NCI-H526 (cell line): ENCODE measurements at regions not wholly inside any gene's neighbourhood (a gene's known extent, or its start where the extent isn't known, plus 50 kb on each side); places are given as distances from the start of the nearest gene placed in this dataset.

Experiments
- DNase-seq, 2 experiments: peaks; one replicate each; lab custom pipeline; 2025; lab: John Stamatoyannopoulos, UW

DNA sequence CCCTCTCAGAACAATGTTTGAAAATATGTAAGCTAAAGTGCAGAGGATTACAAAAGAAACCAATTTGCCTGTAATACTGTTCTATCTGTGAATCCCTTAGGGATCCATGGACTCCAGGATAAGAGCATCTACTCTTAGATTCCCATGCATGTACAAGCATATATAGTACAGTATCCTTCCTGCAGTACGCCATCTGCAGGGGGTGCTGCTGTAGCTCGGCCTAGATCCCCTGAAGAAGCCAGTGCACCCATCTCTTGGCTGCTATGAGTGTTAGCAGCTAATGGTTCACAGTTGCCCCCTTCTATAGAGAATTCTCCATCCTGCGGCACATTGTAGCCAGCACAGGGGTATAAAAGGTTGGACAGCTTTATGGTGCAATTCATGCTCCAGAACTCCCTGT, 61.8 kb upstream of the SLC30A5 start:
- DNase-seq = peak in 1 of 2 experiments; percentile 12

DNA sequence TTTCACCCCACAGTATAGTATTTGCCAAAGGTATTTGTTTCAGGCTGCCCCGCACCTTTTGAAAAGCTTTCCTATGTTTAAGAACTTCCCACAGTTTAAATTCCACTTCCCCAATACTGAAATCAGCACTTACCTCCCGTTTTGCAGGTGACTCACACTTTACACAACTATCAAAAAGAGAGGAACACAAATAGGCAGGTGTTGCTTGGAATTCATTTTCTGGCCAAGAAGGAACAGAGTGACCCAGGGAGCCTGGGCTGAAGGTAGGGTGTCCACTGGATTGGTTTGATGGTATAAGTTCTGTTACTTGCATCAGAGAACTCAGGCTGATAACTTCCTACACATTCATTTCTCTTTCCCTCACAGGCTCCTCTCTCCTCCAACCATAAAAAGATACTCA, 60.1 kb upstream of the SLC30A5 start:
- no peak for DNase-seq

DNA sequence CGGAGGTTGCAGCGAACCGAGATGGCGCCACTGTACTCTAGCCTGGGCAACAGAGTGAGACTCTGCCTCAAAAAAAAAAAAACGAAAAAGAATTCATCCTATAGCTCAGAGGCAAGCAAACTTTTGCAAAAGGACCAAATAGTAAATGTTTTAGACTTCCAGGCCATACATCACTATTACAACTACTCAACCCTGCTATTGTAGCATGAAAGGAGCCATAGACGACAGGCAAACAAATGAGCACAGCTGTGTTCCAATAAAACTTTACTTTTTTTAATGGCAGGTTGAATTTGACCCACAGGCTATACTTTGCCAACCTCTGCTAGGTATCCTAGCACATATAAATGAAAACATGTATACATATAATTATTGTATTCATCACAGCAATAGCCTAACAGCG, 58.9 kb upstream of the SLC30A5 start:
- no peak for DNase-seq

DNA sequence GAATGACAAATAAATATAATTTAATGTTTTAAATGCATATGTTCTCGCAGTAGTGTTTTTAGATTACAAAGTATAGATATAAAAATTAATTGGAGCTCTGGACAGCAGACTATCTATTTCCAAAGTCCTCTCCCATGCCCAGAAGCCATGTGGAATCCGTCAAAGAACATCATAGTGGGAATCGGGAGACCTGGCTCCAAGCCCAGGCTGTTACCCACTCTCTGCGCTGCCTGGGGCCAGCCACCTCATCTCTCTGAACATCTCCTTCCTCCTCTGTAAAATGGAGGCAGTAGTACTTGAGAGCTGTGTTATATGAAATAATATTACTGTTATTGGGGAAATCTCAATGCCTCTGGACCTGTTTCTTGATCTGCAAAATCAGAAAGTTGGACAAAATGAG, 58.1 kb upstream of the SLC30A5 start:
- no peak for DNase-seq

DNA sequence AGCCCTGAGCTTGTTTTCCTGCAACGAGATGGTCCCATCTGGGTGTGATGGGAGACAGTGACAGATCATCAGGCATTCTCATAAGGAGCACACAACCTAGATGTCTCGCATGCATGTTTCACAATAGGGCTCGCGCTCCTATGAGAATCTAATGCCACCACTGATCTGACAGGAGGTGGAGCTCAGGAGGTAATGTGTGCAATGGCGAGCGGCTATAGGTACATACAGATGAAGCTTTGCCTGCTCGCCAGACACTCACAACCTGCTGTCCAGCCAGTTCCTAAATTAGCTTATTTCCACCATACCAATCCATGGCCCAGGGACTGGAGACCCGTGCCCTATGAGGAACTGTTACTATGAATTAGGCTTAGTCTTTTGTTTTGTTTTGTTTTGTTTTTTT, 55.3 kb upstream of the SLC30A5 start:
- no peak for DNase-seq

DNA sequence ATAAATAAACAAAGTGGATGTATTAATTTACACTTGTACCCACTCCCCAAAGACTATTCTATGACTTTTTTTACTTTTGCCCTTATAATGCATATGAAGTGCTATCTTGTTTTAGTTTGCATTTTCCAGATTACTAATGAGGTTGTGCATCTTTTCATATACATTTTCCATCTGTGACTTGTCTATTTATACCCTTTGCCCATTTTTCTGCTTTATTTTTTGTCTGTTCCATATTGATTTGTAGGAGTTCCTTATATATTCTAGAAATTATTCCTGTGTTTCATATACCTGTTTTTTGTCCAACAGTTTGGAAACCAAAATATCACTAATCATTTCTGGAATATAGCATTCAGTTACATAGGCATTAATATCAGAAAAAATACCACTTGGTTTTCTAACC, 54.0 kb upstream of the SLC30A5 start:
- no peak for DNase-seq

DNA sequence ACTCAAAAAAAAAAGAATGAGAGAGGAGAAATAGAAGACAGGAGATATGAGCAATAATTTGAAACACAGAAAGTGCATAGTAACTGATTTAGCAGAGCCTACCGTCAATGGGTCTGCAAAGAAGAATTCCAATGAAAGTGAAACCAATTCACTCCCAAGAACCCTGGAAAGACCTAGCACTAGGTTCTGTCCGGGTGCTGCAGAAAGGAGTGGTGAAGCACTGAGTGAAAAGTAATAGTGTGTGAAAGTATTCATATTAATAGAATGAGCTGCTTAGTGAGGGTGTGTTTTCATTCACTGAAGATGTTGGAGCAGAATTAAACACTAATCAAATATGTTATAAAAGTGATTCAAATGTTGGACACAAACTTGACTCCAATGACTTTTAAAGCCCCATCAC, 51.3 kb upstream of the SLC30A5 start:
- no peak for DNase-seq

DNA sequence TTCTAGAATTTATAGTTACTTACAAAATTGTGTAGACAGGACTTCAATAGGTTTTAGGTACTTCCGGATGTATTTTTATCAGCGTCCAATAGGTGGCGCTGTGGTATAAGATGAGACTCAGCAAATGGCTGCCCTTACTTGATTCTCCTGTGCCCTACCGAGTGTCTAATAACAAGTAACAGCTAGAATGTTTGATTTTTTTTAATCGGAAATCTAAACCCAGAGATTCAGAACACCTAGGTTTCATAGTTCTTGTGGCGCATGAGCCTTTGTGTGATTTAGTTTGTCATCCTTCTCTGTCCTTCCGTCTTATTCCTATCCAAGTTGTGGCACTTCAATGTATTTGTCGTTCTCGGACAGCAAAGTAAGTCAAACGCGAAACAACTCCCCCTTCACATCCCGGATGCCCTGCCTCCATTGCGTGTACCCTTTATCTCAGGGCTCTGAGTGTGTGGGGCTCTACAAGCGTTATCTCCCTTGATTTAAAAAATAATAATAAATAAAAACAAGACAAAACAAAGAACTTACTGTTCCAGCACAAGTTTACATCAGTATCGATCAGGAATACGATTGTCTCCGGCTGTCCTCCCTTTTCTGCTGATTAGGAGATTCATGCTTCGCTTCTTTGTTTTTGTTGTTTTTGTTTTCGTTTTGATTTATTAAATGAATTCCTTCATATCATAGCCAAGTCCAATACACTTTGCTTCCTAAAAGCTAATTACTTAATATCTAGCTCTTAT, 50.7 kb upstream of the SLC30A5 start:
- peak; percentile 76 to 79 for DNase-seq

DNA sequence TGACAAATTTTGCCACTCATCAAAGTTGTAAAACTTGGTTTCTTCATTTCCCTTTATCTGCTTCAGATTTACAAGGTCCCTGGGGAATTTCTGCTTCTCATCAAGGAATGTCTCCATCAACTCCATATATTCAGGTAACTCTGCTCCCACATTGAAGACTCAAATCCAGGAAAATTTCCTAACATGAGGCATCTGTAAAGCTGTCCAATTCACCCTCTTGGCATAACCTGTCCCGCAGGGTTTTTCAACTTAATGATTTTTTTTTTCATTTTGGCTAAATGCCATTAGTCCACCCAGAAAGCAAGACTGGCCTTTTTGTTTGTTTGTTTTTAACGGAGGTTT, 50.2 kb upstream of the SLC30A5 start:
- DNase-seq = peak in 1 of 2 experiments; percentile 10
